Activated CD4-positive, alpha-beta T cell treated with anti-CD3 and anti-CD28 coated beads, Interleukin-2, Interleukin-4, amounts not matched to agents 100 ng/mL and 50 ng/mL, durations not matched to agents 16 hours and 8 hours (primary cell): ENCODE measurements at regions not wholly inside any gene's neighbourhood (a gene's known extent, or its start where the extent isn't known, plus 50 kb on each side); places are given as distances from the start of the nearest gene placed in this dataset.
"Not testable (repeated sequence)": the region's sequence is repeated elsewhere in the genome, so short reads cannot be mapped to it uniquely, and the experiment has no call there.

Source experiments
- DNase-seq: peaks from one replicate; pipeline ENCODE4 v3.0.0-alpha.2; 2020; ENCODE audit warnings: low spot score

GRCh38 chr21:23601549-23601948, 2005.7 kb downstream of the MRPL39 start:
- DNase-seq: no peak

- no peak for DNase-seq
These were observed 2013.7 kb downstream of the MRPL39 start for GRCh38 chr21:23593582-23593981.

DNA sequence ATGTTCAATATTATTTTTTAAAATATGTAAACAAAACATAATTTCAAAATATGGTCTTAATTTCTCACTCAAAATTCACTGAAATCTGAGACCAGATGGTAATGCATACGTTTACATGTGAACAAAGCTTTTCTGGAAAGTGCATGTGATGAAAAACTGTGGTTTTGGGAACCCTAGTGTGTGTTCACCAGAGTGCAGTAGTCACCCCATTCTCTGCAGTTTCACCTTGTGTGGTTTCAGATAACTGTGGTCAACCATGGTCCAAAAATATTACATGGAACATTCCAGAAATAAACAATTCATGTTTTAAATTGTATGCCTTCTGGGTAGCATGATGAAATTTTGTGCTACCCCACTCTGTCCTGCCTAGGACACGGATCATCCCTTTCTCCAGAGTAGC, 2021.9 kb downstream of the MRPL39 start:
- no peak for DNase-seq

- DNase-seq: no peak
These were observed 2027.7 kb downstream of the MRPL39 start for GRCh38 chr21:23579573-23579972.

GRCh38 chr21:23578027-23578426, 2029.3 kb downstream of the MRPL39 start:
- DNase-seq: no peak

DNA sequence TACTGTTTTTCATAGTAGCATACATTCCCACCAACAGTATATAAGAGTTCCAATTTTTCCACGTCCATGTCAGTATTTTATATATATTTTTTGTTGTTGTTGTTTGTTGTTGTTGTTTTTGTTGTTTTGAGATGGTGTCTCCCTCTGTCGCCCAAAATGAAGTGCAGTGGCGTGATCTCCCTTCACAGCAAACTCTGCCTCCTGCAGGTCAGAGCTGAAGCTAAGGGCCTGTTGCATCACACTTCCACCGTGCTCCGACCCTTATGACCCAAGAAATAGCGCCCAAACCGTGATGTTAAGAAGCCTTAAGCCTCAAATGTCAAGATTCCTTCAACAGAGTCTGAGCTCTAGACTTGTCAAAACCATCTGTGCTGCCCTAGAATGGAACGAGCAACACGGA, 2032.3 kb downstream of the MRPL39 start:
- no peak for DNase-seq

- DNase-seq: not testable (repeated sequence)
These were observed 2058.4 kb downstream of the MRPL39 start for GRCh38 chr21:23548924-23549323.

GRCh38 chr21:23543333-23543732, 2063.9 kb downstream of the MRPL39 start:
- DNase-seq: no peak

DNA sequence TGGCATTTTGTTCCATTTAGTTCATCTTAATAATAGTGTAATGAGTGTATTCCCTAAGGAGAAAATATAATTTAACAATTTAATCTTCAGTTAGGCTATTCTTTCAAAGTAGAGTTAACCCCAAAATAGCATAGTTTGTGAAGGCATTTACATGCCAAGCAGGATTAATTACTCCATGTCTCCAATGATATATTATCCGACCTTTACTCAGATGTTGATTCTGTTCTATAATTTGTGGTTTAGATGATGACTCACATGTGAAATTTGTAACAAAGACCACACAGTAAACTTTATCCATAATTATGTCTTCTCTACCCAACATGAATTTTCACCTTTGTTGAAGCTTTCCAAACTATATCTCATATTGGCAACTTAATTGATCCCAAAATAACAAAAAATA, 2065.2 kb downstream of the MRPL39 start:
- no peak for DNase-seq

DNA sequence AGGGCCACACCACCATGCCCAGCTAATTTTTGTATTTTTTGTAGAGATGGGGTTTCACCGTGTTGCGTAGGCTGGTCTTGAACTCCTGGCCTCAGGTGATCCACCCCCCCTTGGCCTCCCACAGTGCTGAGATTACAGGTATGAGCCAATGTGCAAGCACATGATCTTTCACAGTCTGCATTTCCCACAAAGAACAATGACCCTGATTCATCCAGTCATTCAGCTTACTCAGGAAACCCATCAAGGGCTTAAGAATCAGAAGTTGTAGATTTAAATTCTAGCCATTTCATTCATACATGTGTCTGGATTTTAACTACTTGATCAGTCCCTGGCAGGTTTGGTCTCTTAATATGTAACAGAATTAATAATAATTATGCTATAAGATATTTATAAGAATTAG, 2065.7 kb downstream of the MRPL39 start:
- DNase-seq: no peak

GRCh38 chr21:23534850-23535249, 2072.4 kb downstream of the MRPL39 start:
- DNase-seq: no peak

DNA sequence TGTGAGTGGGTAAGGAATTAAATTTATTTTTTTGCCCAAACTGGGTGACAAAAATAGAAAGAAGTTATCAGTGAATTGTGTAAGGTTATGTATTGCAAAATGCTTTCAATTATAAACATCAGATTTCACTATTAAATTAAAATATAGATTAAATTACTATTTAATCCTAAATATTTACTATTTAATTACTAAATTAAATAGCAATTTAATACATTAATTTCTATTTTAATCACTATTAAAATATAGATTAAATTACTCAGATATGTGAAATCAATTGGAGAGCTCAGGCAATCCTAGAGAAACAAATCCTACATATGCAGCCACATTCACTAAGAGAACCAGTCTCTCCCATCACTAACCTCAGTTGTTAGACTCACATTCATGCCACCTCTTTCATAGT, 2075.8 kb downstream of the MRPL39 start:
- no peak for DNase-seq

DNA sequence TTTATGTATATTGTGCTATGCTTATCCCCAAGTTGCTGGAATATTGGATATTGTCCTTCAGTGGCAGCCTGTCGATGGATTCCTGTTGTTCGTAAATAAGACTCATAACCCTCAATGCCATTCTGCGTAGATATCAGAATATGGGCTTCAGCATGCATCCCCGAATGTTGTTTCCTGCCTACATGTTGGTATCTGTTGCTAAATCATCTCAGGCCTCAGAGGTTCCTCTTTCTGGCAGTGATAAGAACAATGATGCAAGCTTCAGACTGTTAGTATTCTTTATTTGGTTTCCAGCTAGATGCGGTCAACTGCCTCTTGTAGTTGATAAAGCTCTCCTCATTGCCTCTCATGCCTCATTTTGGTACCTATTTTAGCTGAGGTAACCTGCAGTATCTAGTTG, 2082.6 kb downstream of the MRPL39 start:
- DNase-seq: no peak

DNA sequence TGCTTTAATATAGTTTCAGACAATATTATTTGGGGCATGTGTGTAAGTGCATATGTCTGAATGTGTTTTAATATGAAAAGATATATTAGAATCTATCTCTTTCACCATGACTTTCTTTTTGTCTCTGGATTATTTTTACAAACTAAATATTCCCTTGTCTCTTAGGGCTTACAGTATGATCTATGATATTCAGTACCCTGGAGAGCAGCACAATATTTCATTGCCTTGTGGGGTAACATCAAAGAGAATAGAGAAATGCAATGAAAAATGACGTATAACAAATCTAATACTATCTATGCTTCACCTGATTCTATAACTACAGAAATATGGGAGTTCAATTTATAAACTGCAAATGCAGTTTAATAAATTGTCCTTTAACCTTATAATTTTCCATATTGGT, 2084.5 kb downstream of the MRPL39 start:
- no peak for DNase-seq

GRCh38 chr21:23507501-23507900, 2099.8 kb downstream of the MRPL39 start:
- DNase-seq: no peak

DNA sequence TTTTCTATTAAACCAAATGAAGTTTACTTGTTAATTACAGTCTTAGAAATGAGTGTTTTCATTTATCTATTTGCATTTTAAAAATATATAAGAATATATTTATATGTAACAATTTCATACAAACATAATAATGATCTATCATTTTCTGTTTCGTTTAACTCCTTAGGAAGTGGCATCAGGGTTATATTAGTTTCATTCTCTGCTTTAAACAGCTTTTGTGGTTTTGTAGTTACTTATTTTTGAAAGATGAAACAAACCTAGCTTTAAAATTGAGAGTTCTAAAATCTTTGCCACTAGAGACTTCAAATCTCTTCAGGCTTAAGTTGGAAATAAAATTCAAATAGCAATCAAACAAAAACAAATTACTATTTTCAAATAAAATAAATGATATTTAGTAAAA, 2110.6 kb downstream of the MRPL39 start:
- DNase-seq: no peak

DNA sequence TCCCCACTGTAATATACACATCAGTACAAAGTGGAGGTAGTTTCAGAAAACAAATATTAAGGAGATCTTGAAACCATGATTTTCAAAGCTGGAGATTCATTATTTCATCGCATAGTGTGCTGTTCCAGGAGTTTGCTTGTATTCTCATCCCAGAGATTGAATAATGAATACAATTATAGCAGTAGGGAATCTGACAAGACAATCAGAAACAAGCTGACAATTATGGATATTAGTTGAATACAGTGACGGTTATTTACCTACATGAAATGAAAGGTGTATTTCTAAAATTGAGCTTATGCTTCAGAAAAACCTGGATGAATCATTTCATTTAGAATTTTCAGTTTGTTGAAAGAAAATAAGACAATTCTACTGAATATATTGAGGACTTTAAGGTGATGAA, 2119.0 kb downstream of the MRPL39 start:
- no peak for DNase-seq

DNA sequence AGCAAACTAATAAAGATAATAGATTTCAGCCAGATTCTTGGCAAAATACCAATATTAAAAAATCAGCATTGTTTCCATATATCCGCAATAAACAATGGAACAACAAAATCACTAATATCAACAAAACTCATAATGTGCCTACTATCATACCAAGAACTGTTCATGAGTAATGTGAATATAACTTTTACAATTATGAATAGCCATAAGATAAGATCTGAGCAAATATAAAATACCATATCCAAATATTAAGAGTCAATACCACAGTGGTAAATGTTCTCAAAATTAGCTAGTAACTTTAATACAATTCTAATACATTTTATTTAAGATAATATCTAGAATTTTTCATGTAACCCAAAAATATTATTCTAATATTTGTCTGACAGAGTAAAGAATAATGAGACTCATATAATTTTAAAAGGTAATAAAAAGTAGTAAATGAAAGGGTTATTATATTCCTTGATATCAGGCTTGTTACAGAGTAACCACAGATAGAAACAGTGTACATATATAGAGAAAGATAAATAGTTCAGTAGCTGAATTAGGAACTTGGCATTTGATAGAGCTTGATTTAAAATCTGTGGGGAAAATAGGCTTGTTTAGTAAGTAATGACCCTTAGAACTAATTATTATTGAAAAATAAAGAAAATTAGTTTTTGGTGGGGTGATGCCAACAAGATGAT, 2126.6 kb downstream of the MRPL39 start:
- no peak for DNase-seq

GRCh38 chr21:23478381-23478780, 2128.9 kb downstream of the MRPL39 start:
- no peak for DNase-seq

DNA sequence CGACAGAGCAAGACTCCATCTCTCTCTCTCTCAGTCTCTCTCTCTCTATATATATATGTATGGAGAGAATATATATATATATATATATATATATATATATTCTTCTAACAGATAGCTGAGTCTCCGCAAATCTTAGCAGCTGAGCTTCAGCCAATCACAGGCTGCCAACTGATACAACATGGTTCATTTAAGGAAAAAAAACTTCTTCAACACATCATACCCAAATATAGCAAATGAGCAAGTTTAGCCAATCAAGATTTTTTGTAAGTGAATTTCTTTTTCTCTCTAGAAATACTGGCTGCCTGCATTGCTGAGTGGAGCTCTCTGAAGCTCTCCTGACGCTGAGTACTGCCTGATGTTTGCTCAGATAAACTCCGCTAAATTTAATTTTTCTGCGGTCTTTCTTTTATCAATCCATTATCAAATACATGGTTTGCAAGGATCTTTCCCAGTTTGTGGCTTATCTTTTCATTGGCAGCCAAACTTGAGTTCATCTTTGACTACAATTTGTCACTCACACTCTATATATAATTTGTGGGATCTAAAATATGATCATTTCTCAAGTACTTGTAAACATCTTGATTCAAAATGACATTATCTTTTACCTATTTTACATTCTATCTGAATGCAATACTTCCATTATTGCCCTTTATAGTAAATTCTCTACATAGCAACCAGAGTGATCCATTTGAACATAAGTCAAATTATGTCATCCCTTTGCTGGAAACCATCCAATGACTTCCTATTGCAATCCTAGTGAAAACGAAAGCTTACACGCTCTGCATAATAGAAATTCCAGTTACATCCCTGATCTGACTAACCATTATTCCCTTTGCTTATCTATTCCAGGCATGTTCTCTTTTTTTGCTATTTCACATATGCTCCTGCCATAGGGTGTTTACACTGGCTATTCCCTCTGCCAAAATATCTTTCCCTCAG, 2131.7 kb downstream of the MRPL39 start:
- DNase-seq: no peak

- no peak for DNase-seq
These were observed 2135.4 kb downstream of the MRPL39 start for GRCh38 chr21:23471877-23472276.

GRCh38 chr21:23463365-23463764, 2143.9 kb downstream of the MRPL39 start:
- DNase-seq: no peak

GRCh38 chr21:23455676-23456075, 2151.6 kb downstream of the MRPL39 start:
- DNase-seq: no peak
